ENCODE measurements at regions not wholly inside any gene's neighbourhood (a gene's known extent, or its start where the extent isn't known, plus 50 kb on each side); places are given as distances from the start of the nearest gene placed in this dataset.

GRCh38 chr17:55911186-55911585, 160.3 kb downstream of the PCTP start:
- TF ChIP-seq, protein P1, sequence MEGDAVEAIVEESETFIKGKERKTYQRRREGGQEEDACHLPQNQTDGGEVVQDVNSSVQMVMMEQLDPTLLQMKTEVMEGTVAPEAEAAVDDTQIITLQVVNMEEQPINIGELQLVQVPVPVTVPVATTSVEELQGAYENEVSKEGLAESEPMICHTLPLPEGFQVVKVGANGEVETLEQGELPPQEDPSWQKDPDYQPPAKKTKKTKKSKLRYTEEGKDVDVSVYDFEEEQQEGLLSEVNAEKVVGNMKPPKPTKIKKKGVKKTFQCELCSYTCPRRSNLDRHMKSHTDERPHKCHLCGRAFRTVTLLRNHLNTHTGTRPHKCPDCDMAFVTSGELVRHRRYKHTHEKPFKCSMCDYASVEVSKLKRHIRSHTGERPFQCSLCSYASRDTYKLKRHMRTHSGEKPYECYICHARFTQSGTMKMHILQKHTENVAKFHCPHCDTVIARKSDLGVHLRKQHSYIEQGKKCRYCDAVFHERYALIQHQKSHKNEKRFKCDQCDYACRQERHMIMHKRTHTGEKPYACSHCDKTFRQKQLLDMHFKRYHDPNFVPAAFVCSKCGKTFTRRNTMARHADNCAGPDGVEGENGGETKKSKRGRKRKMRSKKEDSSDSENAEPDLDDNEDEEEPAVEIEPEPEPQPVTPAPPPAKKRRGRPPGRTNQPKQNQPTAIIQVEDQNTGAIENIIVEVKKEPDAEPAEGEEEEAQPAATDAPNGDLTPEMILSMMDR (IDR thresholded peaks at IDR 0.05; ENCODE audit: insufficient read depth, low read length): no peak
- TF ChIP-seq REST (IDR thresholded peaks at IDR 0.05; ENCODE audit: insufficient replicate concordance, low read depth) (no peak), GABPA (IDR thresholded peaks at IDR 0.05; ENCODE audit: low read depth) (no peak)

All from HL-60 (cell line).